ENCODE measurements at regions not wholly inside any gene's neighbourhood (a gene's known extent, or its start where the extent isn't known, plus 50 kb on each side); places are given as distances from the start of the nearest gene placed in this dataset.

DNA sequence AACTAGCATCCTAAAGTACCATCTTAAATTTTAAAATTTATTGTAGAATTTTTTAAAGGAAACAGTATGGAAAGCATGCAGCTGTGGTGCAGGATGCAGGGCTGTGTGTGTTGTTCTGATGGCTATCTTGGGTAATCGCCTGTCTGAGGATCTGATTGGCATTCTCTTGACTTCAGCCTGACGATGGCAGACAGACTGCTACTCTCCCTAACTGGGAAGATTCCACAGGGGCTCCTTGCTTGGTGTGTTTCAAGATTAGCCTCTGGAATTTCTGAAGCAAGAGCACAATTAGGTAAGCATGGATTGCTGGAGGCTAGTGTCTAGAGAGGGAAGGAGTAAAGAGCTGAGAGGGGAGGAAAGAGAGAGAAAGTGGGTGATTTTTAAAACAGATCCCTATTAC is 696.8 kb upstream of the LRFN5 start:
- Histone ChIP-seq H3K36me3 (no peaks in the 10 kb centered on the region), H3K4me3 (no peak overlapping the region), H3K4me1 (no peaks in the 10 kb centered on the region), H3K9me3 (no peaks in the 10 kb centered on the region), H3K27me3 (replicated peaks in 1 of 7) (no peaks in the 10 kb centered on the region), H3K27ac (no peak overlapping the region)
- no peak for TF ChIP-seq POLR2A (IDR thresholded peaks at IDR 0.05)
- no peak for DNase-seq
- intact Hi-C loops (cut with DNase I; ENCODE audit: low total_unique reads): no loop called here
- 23 to 32% (median 27%) methylated on average over 2 of the region's 2 CpGs for WGBS, 5 donors

DNA sequence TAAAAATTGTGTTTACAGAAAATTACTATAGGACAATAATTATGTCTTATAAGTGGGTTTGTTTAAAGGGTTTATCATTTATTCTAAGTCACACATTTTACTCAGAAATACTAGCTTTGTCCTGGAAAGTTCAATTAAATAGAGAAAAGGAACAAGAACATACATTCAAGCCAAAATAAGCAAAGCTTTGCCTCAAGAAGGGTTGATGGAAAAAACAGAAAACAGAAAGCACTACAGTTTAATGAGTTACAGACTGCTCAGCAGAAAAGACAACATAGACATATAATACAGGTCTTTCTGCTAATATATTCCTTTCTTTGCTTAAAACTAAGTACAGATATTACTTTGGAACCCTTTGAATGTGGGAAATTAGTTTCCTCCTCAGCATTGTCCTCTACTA is 703.0 kb upstream of the LRFN5 start:
- H3K4me3 ChIP-seq: no peak overlapping the region
- no peaks in the 10 kb centered on the region for H3K9me3 ChIP-seq
- DNase-seq: no peak
- no peaks in the 10 kb centered on the region for H3K27me3 ChIP-seq (replicated peaks in 1 of 7)
- TF ChIP-seq POLR2AphosphoS5 (IDR thresholded peaks at IDR 0.05) (no peak), POLR2A (IDR thresholded peaks at IDR 0.05) (no peak)
- TF ChIP-seq, protein P1, sequence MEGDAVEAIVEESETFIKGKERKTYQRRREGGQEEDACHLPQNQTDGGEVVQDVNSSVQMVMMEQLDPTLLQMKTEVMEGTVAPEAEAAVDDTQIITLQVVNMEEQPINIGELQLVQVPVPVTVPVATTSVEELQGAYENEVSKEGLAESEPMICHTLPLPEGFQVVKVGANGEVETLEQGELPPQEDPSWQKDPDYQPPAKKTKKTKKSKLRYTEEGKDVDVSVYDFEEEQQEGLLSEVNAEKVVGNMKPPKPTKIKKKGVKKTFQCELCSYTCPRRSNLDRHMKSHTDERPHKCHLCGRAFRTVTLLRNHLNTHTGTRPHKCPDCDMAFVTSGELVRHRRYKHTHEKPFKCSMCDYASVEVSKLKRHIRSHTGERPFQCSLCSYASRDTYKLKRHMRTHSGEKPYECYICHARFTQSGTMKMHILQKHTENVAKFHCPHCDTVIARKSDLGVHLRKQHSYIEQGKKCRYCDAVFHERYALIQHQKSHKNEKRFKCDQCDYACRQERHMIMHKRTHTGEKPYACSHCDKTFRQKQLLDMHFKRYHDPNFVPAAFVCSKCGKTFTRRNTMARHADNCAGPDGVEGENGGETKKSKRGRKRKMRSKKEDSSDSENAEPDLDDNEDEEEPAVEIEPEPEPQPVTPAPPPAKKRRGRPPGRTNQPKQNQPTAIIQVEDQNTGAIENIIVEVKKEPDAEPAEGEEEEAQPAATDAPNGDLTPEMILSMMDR (IDR thresholded peaks at IDR 0.05 in 8 of 11, conservative IDR thresholded peaks at IDR 0.05 in 3 of 11): no peak
- H3K36me3 ChIP-seq: no peaks in the 10 kb centered on the region
- intact Hi-C loops (cut with DNase I; ENCODE audit: low total_unique reads): no loop called here
- no peak overlapping the region for H3K27ac ChIP-seq
- no peaks in the 10 kb centered on the region for H3K4me1 ChIP-seq

GRCh38 chr14:40899435-40899834 is 707.2 kb upstream of the LRFN5 start:
- Histone ChIP-seq H3K4me1 (no peaks in the 10 kb centered on the region), H3K9me3 (peaks cover 0 to 7% (median 0%) of the 10 kb centered on the region in 8 donors), H3K36me3 (no peaks in the 10 kb centered on the region), H3K27ac (no peak overlapping the region), H3K27me3 (replicated peaks in 1 of 7) (no peaks in the 10 kb centered on the region), H3K4me3 (no peak overlapping the region)
- TF ChIP-seq POLR2AphosphoS5 (IDR thresholded peaks at IDR 0.05) (no peak), POLR2A (IDR thresholded peaks at IDR 0.05) (no peak)
- TF ChIP-seq, protein P1 (IDR thresholded peaks at IDR 0.05 in 8 of 11, conservative IDR thresholded peaks at IDR 0.05 in 3 of 11): no peak
- DNase-seq: no peak
- intact Hi-C loops (cut with DNase I; ENCODE audit: low total_unique reads): no loop called here
- 26 to 79% (median 60%) methylated on average over 2 of the region's 2 CpGs for WGBS, 5 donors

- intact Hi-C loops (cut with DNase I; ENCODE audit: low total_unique reads): no loop called here
- H3K9me3 ChIP-seq: peaks cover 0 to 7% (median 0%) of the 10 kb centered on the region in 8 donors
- no peak overlapping the region for H3K4me3 ChIP-seq
- no peak for TF ChIP-seq POLR2A (IDR thresholded peaks at IDR 0.05)
- TF ChIP-seq, protein P1 (IDR thresholded peaks at IDR 0.05 in 8 of 11, conservative IDR thresholded peaks at IDR 0.05 in 3 of 11): no peak
- TF ChIP-seq POLR2AphosphoS5 (IDR thresholded peaks at IDR 0.05): no peak
- no peaks in the 10 kb centered on the region for H3K27me3 ChIP-seq (replicated peaks in 1 of 7)
- 85 to 97% (median 89%) methylated on average over 2 of the region's 2 CpGs for WGBS, 5 donors
- H3K36me3 ChIP-seq: no peaks in the 10 kb centered on the region
- DNase-seq: no peak
- H3K27ac ChIP-seq: no peak overlapping the region
- H3K4me1 ChIP-seq: no peaks in the 10 kb centered on the region
Observed at GRCh38 chr14:40894846-40895245, 711.8 kb upstream of the LRFN5 start.

DNA sequence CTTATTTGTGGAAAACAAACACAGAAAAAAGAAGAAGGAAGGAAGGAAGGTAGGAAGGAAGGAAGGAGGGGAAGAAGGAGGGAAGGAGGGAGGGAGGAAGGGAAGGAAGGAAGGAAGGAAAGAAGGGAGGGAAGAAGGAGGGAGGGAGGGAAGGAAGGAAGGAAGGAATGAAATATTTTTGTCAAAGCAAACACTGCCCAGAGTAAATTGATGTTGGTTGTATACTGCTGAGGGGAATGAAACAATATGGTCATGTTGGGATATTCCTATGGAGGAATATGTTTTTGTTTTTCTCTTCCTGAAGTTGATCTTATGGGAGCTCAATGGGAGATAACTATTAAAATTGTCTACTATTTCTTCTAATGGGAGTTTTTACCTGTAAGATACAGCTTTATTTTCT is 717.5 kb upstream of the LRFN5 start:
- no peaks in the 10 kb centered on the region for H3K27me3 ChIP-seq (replicated peaks in 1 of 7)
- no peaks in the 10 kb centered on the region for H3K4me1 ChIP-seq
- H3K27ac ChIP-seq: no peak overlapping the region
- no peak for DNase-seq
- intact Hi-C loops (cut with DNase I; ENCODE audit: low total_unique reads): no loop called here
- TF ChIP-seq POLR2A (IDR thresholded peaks at IDR 0.05) (no peak), POLR2AphosphoS5 (IDR thresholded peaks at IDR 0.05) (no peak)
- TF ChIP-seq, protein P1 (IDR thresholded peaks at IDR 0.05 in 8 of 11, conservative IDR thresholded peaks at IDR 0.05 in 3 of 11): no peak
- no peaks in the 10 kb centered on the region for H3K36me3 ChIP-seq
- peaks cover 0 to 2% (median 0%) of the 10 kb centered on the region in 8 donors for H3K9me3 ChIP-seq
- no peak overlapping the region for H3K4me3 ChIP-seq
